ENCODE measurements at regions not wholly inside any gene's neighbourhood (a gene's known extent, or its start where the extent isn't known, plus 50 kb on each side); places are given as distances from the start of the nearest gene placed in this dataset.

- no peaks in the 10 kb centered on the region for H3K9me3 ChIP-seq (ENCODE audit: low read depth)
- H3K4me1 ChIP-seq (ENCODE audit: low read depth): peaks cover 12% of the 10 kb centered on the region
- DNase-seq (ENCODE audit: low read depth in 1 of 2, low spot score in 1 of 2): peak in 1 of 2 donors; percentile 36
- H3K27me3 ChIP-seq: no peaks in the 10 kb centered on the region
- peak overlapping the region; percentile 73 for H3K27ac ChIP-seq
- H3K4me3 ChIP-seq: no peak overlapping the region
- no peak for TF ChIP-seq CTCF (IDR thresholded peaks at IDR 0.05; ENCODE audit: low read depth, low read length)
- H3K36me3 ChIP-seq: no peaks in the 10 kb centered on the region
Measured at GRCh38 chr5:113909782-113910181, 396.3 kb downstream of the YTHDC2 start.

- H3K4me3 ChIP-seq: no peak overlapping the region
- no peaks in the 10 kb centered on the region for H3K9me3 ChIP-seq (ENCODE audit: low read depth)
- DNase-seq (ENCODE audit: low read depth in 1 of 2, low spot score in 1 of 2): no peak
- TF ChIP-seq CTCF (IDR thresholded peaks at IDR 0.05; ENCODE audit: low read depth, low read length): no peak
- no peaks in the 10 kb centered on the region for H3K4me1 ChIP-seq (ENCODE audit: low read depth)
- H3K27ac ChIP-seq: no peak overlapping the region
- H3K27me3 ChIP-seq: no peaks in the 10 kb centered on the region
- H3K36me3 ChIP-seq: no peaks in the 10 kb centered on the region
Measured at GRCh38 chr5:113917997-113918396, 404.5 kb downstream of the YTHDC2 start.

GRCh38 chr5:113922343-113922742 lies 408.8 kb downstream of the YTHDC2 start:
- no peak for DNase-seq (ENCODE audit: low read depth in 1 of 2, low spot score in 1 of 2)
- Histone ChIP-seq H3K27ac (no peak overlapping the region), H3K27me3 (no peaks in the 10 kb centered on the region), H3K4me3 (no peak overlapping the region), H3K4me1 (ENCODE audit: low read depth) (no peaks in the 10 kb centered on the region), H3K9me3 (ENCODE audit: low read depth) (no peaks in the 10 kb centered on the region), H3K36me3 (no peaks in the 10 kb centered on the region)
- TF ChIP-seq CTCF (IDR thresholded peaks at IDR 0.05; ENCODE audit: low read depth, low read length): no peak

- no peak for TF ChIP-seq CTCF (IDR thresholded peaks at IDR 0.05; ENCODE audit: low read depth, low read length)
- no peak overlapping the region for H3K27ac ChIP-seq
- H3K9me3 ChIP-seq (ENCODE audit: low read depth): no peaks in the 10 kb centered on the region
- no peaks in the 10 kb centered on the region for H3K36me3 ChIP-seq
- H3K4me1 ChIP-seq (ENCODE audit: low read depth): peaks cover 10% of the 10 kb centered on the region
- H3K4me3 ChIP-seq: no peak overlapping the region
- no peak for DNase-seq (ENCODE audit: low read depth in 1 of 2, low spot score in 1 of 2)
- no peaks in the 10 kb centered on the region for H3K27me3 ChIP-seq
Measured at GRCh38 chr5:113935453-113935852, 422.0 kb downstream of the YTHDC2 start.

GRCh38 chr5:113937301-113937700 lies 423.8 kb downstream of the YTHDC2 start:
- DNase-seq (ENCODE audit: low read depth in 1 of 2, low spot score in 1 of 2): no peak
- H3K9me3 ChIP-seq (ENCODE audit: low read depth): no peaks in the 10 kb centered on the region
- no peak overlapping the region for H3K4me3 ChIP-seq
- TF ChIP-seq CTCF (IDR thresholded peaks at IDR 0.05; ENCODE audit: low read depth, low read length): no peak
- no peaks in the 10 kb centered on the region for H3K27me3 ChIP-seq
- H3K4me1 ChIP-seq (ENCODE audit: low read depth): peaks cover 10% of the 10 kb centered on the region
- no peaks in the 10 kb centered on the region for H3K36me3 ChIP-seq
- no peak overlapping the region for H3K27ac ChIP-seq

- no peak for DNase-seq (ENCODE audit: low read depth in 1 of 2, low spot score in 1 of 2)
- Histone ChIP-seq H3K27me3 (no peaks in the 10 kb centered on the region), H3K9me3 (ENCODE audit: low read depth) (no peaks in the 10 kb centered on the region), H3K4me3 (no peak overlapping the region), H3K4me1 (ENCODE audit: low read depth) (peaks cover 10% of the 10 kb centered on the region), H3K27ac (no peak overlapping the region), H3K36me3 (no peaks in the 10 kb centered on the region)
- TF ChIP-seq CTCF (IDR thresholded peaks at IDR 0.05; ENCODE audit: low read depth, low read length): no peak
Measured at GRCh38 chr5:113939988-113940387, 421.9 kb upstream of the KCNN2 start.
